GM18508 (cell line): ENCODE measurements at regions not wholly inside any gene's neighbourhood (a gene's known extent, or its start where the extent isn't known, plus 50 kb on each side); places are given as distances from the start of the nearest gene placed in this dataset.

Source experiments
- ATAC-seq: cut with Tn5 transposase; IDR thresholded peaks from one replicate; pipeline ENCODE4 v1.9.1; 2021; ENCODE audit warnings: moderate number of reproducible peaks; ENCODE audit not compliant: insufficient read depth, unreplicated experiment

DNA sequence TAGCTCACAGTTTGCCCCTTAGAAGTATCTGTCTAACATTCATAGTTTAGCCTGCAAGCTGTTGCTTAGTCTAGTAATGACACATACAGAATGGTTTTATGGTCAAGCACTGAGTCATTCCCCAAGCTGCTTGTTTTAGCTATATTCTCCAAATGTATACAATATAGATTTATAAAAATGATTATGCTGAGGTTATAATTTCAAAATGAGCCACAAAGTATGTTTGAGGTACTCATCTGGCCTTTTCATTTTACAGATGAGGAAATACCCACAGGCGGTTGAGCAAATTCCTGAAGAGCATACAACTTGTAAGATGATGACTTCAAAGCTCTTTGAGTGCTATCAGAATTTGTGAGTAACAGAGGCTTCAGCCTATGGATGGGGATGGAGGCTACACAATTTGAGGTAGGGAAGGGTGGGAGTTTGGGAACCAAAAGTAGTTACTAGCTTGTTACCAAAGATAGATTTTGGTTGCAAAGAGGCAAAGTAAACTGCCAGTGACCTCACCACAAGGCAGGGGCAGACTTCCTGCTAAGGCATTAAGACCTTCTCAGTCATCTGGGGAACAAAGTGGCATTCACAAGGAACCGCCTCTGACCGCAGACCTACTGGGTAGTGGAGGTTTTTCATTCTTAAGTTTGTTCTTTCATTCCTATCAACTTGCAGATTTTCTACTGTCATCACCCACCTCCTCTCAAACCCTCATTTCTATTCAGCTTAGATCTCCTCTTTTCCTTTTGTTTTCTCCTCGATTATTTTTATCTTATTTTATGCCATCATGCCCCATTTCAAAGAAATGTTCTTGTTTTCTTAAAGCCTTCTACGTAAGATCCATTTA, 257.2 kb upstream of the NECTIN3 start:
- ATAC-seq = peak; percentile 85

DNA sequence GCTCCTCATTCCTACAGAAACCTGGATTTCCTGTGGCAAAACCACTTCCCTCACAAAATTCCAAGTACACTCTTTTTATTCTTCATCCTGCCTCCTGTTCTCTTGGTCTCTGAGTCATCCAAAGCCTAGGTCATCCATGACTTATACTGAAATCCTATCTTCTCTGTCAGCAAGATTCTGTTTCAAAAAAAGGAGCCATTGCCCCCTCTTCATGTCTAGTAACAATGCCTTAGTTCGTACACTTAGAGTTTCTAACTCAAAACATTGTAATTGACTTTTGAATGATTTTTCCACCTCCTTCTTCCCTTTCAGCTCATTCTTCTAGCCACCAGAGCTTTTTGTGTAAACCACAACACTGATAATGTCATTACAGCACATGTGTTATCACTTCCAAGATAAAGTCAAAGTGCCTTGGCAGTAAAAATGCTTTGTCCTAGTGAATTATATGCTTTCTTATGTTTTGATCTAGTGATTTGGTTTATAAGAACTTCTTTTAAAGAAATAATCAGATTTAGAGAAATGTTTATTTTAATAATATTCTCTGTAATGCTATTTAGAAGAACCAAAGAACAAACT, 256.5 kb upstream of the NECTIN3 start:
- no peak for ATAC-seq

DNA sequence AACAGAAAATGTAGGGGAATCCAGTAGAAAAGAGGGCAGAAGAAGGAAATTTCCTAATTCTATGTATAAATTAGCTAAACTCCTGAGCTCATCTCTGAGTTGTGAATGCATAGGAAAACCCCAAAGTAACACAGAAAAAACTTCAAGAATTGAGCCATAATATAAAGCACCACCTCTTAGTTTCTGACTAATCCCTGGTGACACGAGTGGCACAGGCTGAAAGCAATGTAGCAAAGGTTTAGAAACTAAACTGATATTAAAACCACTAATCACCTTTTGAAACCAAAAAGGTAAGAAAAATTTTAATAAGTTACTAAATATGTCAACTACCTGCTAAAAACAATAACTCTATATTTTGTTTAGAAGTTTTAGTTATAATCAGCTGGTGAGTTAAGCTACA, 255.6 kb upstream of the NECTIN3 start:
- ATAC-seq = peak; percentile 43

DNA sequence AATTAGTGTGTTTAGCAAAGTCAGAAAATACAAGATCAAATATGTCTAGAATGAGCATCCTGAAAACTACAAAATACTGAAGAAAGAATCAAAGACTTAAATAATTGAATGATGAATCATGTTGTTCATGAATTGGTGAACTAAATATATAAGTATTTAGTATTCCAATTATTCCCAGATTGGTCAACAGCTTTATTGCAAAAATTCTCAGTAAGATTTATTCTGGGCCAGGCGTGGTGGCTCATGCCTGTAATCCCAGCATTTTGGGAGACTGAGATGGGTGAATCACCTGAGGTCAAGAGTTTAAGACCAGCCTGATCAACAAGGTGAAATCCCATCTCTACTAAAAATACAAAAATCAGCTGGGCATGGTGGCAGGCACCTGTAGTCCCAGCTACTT, 250.0 kb upstream of the NECTIN3 start:
- no peak for ATAC-seq

DNA sequence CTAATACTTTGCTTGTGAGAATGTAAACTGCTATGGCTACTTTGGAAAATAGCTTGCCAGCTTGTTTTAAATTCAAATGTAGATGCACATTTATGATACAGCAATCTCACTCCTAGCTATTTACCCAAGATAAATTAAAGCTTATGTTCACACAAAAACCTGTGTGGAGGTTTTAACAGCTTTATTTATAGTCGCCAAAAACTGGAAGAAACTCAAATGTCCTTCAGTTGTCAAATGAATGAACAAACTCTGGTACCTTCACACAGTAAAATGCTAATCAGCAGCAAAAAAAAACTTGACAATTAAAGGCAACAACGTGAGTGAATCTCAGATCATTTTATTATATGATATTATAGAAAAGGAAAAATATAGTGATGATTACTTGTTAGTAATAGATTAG, 248.6 kb upstream of the NECTIN3 start:
- ATAC-seq = no peak

DNA sequence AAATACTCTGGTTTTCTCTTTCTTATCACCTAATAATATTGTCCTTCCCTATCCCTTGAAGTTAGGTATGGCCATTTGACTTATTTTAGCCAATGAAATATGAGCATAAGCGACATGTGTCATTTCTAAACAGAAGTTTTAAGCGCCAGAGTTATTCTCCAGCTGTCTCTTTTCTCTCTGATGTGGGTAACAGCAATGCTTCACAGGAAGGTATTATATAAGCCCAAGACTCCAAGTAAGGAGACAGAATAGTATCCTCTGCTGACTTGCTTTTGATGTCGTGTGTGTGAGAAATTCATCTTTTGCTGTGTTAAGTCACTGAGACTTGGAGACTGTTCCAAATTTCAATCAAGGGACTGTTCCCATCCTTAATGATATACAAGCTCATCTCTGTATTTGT, 224.6 kb upstream of the NECTIN3 start:
- no peak for ATAC-seq

DNA sequence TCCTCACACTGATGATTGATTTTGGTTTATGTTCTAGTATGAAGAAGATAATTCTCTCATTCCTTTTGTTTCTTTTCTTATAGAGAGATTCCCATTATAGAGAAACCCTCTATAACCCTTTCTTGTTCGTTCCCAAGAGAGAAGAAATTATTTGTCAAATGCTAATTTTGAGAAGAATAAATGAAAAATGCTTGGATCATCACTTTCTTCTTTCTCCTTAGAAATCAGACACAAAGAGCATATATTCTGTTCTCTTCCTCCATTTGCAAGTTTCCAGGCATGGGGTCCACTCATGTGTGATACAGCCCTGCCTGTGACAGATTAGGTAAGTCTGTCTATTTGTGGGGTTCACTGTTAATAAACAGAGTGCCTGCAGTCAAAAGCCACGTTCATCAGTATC, 222.6 kb upstream of the NECTIN3 start:
- no peak for ATAC-seq

DNA sequence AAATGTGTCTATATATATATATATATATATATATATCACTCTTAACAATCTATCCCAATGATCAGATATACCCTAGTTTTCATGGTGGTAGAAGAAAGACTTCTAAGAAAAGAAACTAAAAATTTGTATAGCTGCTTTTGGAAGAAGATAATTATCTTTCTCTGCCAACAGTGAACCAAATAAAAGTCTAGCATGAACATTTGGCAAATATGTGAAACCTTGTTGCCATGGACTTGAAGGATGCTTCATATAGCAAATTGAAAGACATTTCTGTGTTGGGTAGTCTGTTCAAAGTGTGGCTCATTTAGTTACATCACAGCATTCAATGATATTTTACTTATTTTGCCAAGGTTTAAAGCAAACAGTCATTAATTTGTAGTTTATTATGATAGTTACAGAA, 219.9 kb upstream of the NECTIN3 start:
- no peak for ATAC-seq

DNA sequence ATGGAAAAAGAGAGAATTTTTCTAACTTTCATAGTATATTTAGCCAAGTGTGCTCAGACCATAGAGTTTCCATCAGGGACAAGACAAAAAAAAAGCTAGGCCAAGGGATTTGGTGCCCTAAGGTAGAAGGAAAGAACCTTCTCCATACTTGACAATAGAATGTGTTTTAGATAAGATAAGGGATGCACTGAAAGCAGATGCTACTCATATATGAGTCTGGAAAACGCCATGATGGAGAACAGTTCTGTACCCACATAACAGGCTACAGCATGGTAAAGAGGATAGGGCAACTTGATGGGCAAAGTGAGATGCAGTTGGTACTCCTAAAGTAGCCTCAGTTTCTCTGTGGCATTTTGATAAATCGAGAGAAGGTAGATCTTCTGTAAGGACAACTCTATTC, 216.4 kb upstream of the NECTIN3 start:
- ATAC-seq = no peak

DNA sequence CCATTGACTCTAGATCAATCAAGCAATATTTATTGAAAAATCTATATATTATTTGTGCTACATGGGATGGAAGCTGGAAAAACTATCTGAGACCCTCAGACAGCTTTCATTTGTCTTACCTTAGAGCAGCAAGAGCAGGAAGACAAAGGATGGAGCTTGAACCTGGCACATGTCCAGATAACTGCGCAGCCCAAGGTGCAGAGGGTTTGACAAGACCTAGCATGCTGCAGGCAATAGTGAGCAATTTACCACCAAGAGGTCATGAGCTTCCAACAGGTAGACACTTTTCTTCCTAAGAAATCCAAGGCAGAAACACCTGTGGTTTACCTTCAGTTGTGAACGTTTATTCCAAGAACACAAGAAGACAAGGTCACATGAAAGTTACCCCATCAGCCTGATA, 214.7 kb upstream of the NECTIN3 start:
- no peak for ATAC-seq

DNA sequence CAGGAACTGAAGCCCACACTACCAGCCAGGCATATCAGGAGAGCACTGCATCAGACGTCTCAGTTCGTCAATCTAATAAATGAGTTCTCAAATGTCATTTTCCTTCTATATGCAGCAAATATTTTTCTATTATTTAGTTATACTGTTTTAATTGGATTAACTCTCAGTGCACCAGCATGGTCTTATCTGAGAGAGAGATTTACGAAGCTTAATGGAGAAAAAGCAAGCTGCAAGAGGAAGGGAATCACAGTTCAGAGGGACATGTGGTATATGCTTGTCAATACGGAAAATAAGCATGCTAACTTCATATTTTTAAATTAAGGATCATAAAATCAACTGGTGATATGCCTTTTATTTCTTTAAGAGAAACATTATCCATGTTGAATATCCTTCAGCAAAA, 213.1 kb upstream of the NECTIN3 start:
- ATAC-seq = no peak

DNA sequence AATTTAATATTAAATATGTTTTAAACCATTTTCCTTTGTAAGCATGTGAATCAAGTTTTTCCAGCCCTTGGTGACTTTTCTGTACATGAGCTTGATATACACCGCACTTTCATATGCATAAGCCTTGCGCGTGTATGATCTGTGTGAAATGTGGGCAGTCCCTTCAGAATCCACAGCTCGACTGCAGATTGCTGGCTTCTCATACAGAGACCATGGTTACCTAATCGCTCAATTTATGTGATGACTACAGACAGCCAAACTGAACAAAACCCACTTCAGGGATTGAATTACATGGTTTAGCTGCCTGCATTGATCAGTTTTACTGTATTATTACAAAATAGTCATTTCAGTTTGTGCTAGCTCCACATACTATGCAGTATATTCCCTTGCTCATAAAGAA, 212.3 kb upstream of the NECTIN3 start:
- ATAC-seq = no peak

DNA sequence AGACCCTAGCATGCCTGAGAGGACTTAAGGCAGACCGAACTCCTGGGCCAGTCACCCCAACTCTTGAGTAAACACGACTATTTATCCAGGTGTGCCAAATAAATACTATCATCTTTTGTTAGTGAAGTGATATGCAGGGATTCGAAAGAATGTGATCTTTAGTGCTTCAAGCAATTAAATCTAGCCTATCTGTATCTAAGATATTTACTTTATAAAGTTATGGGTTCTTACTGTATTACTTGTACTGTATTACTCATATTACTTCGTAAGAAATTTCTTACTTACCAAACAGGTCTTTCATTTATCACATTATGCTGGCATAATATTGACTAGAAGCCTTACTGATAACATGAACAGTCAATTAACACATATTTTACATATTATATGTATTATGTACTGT, 211.6 kb upstream of the NECTIN3 start:
- no peak for ATAC-seq

DNA sequence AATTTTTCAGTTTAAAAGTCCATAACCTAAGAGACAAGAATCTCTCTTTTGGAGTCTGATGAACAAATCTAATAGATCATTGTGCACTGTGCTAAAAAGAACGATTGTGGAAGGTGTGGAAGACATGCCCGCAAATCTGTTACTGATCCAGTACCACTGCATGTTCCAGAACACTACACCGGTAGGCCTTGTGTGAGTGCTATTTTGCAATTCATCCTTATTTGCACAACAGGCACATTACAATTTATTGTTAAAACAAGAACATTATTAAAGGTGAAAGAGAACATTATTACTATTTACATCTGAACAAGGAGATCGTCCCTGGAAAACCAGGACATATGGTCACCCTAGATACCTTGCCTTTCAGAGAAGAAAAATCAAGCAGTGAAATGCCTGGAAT, 205.7 kb upstream of the NECTIN3 start:
- no peak for ATAC-seq

DNA sequence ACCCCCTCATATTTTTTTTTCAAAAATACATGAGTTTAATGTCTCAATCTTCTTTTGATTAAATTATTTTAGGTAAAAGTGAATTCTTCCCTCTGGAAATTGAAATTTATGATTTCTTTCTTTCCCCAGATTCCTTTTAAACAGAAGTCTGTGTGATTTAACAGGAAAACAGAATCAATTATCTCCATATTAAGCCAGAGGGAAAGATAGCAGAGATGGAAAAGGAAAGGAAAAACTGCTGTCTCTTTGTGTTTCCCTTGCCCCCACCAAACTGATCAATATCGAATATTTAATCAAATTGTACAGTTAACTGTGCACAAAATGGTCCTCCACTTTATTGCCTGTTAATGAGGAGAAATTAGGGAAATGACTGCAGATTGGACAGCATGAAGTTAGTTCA, 203.5 kb upstream of the NECTIN3 start:
- no peak for ATAC-seq

DNA sequence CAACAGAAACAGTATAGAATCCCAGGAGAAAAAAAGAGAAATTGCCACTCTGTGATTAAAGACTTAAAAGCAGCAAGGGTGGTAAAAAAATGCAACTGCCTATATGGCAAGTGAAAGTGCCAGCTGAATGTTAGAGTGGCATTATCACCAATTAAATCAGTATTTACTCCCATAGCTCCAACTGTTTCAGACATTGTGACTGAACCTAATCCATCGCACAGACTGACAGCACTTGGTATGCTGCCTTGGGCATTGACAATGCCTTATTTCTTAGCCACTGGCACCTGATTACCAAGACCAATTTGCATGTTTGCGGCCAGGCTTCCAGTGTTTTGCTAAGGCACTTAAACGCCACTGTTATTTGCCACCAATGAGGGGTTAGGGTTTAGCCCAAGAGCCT, 201.9 kb upstream of the NECTIN3 start:
- no peak for ATAC-seq

DNA sequence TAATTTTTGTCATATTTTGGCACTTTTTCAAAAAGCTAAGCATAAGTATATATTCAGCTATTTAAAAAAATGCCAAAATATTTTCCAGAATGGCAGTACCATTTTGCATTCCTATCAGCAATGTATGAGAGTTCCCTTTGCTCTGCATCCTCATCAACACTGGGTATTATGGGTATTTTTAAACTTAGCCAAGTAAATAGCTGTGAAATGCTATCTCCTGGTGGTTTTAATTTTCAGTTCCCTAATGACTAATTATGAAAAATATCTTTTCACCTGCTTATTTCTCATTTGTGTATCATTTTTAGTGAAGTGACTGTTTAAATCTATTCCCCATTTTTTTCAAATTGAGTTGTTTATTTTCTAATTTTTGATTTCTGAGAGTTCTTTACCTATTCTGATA, 199.7 kb upstream of the NECTIN3 start:
- ATAC-seq = no peak

DNA sequence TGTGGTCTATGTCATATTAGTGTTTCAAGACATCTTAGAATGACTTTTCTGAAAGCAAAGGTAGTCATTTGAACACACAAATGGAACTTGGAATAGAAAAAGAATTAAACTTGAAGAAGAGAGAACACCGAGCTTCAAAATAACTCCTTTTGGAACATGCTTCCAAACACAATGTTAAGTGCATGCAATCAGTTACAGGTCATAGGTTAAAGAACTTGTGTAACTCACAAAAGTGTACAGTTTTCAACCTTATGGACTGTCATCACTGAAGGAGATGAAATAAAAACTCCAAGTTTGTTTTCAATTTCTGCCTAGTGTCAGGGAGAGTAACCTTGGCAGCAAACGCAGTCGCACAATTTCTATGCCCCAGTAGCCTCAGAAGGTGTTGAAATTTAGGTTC, 192.9 kb upstream of the NECTIN3 start:
- no peak for ATAC-seq

DNA sequence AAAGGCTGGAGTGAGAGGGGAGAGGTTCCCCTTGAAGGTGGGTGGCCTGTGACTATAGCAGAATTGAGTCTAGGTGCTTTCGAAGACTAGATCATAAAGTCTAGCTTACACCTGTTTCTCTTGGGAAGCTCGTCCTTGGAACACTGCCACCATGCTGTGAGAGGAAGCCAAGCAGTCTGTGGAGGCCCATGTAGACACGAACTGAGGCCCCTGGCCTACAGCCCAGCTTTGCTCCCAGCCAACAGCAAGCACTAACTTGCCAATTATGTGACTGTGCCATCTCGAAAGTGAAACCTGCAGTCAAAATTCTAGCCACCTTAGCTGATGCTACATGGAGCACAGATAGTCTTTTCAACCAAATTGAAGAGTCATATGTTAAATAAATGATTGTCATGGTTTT, 190.5 kb upstream of the NECTIN3 start:
- peak; percentile 88 for ATAC-seq

DNA sequence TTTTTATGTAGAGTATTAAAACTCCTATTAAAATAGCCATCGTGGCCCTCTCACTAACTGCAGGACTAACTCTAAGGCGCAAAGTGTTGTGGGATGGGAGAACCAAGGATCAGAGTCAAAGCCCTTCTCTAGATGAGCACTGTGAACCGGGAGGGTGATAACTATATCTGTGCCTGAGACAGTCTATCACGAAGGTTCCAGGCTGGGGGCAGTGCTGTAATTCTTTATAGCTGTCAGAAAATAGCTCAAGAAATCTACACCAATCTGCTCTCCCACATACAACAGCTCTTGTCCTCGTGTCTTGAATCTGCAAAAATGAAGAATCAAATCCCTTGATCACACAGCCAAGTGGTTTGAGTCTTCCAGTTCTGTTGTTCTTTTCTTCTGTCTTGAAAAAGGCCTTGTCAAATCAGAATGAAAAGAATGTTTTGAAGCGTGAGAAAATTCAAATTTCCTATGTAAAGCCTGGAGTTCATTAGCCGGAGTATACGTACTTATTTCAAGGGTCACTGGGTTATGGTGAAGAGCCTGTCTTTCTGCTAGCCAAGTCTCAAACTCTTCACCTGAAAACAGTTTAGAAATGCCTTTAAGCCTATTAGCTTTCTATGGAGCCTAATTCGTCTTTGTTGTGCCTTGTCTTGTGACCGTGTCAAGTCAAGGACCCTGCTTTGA, 185.3 kb upstream of the NECTIN3 start:
- no peak for ATAC-seq

DNA sequence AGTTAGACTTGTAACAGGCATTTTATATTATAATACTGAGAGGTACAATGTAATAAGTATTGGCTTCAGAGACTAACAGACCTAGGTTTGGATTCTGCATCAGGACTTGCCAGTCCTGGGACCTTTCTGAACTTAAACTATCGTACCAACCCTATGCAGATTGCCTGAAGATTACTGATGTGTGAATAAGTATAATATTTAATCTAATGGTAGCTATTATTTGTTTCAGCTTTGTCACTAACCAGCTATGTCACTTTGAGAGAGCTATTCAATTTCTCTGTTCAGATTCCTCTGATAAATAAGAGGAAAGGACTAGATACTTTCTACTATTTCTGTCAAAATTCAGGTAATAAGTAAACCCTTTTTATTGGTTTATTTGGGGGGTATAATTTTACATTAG, 184.4 kb upstream of the NECTIN3 start:
- no peak for ATAC-seq
